IPS DF 6.9 (cell line): ENCODE measurements at regions not wholly inside any gene's neighbourhood (a gene's known extent, or its start where the extent isn't known, plus 50 kb on each side); places are given as distances from the start of the nearest gene placed in this dataset.
"Not testable (repeated sequence)": the region's sequence is repeated elsewhere in the genome, so short reads cannot be mapped to it uniquely, and the experiment has no call there.

ENCODE experiments used
- DNase-seq: peaks from one replicate; pipeline ENCODE4 v3.0.0-alpha.2; 2013; ENCODE audit warnings: low read depth, low spot score
- H3K27ac ChIP-seq: one replicate; pipeline ENCODE4 v1.5.1; 2013; ENCODE audit warnings: low read length, control low read depth
- H3K27me3 ChIP-seq: 2 replicates; pipeline ENCODE4 v1.6.1; 2013; ENCODE audit warnings: mild to moderate bottlenecking, low read length; ENCODE audit not compliant: control insufficient read depth, insufficient read depth
- H3K36me3 ChIP-seq: 2 replicates; pipeline ENCODE4 v1.6.1; 2013; ENCODE audit warnings: low read length; ENCODE audit not compliant: control insufficient read depth, insufficient read depth
- H3K4me1 ChIP-seq: 2 replicates; pipeline ENCODE4 v1.6.1; 2013; ENCODE audit warnings: low read length; ENCODE audit not compliant: control insufficient read depth, insufficient read depth
- H3K4me3 ChIP-seq: 2 replicates; pipeline ENCODE4 v1.5.1; 2013; ENCODE audit warnings: mild to moderate bottlenecking, low read length
- H3K9me3 ChIP-seq: 2 replicates; pipeline ENCODE4 v1.6.1; 2013; ENCODE audit warnings: low read length, inconsistent platforms; ENCODE audit not compliant: control insufficient read depth, insufficient read depth
- WGBS: extraction: QIAGEN DNeasy Blood & Tissue Kit; methylation state at CpG from one replicate; pipeline ENCODE4 v1.1.7; 2013; ENCODE audit warnings: mixed read lengths, missing lambda C conversion rate; ENCODE audit not compliant: insufficient read length, insufficient coverage; 5-methylcytosine and 5-hydroxymethylcytosine counted together

DNA sequence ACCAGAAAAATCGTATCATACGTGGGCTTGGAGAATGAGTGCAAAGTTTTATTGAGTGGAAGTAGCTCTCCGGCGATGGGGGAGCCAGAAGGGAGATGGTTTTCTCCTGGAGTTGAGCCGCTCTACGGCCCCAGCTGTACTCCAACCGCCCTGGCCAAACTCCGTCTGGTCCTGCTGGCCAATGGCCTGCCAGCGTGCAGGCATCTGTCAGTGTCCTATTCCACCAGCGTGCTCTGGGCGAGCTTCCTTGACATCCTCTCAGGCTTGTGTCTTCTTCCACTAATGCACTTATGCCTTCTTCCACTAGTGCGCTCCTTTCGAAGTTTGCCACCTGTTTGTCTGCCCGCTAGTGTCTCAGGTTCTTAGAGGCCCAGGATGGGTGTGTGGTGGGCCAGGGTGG is 345.5 kb upstream of the CDH19 start:
- no peaks in the 10 kb centered on the region for H3K4me1 ChIP-seq
- WGBS, result no CpG with 5 or more reads among the region's 14 CpGs
- no peaks in the 10 kb centered on the region for H3K9me3 ChIP-seq
- H3K4me3 ChIP-seq, result no peak overlapping the region
- DNase-seq, result no peak
- H3K27ac ChIP-seq, result no peak overlapping the region
- H3K27me3 ChIP-seq, result no peaks in the 10 kb centered on the region
- H3K36me3 ChIP-seq, result no peaks in the 10 kb centered on the region

DNA sequence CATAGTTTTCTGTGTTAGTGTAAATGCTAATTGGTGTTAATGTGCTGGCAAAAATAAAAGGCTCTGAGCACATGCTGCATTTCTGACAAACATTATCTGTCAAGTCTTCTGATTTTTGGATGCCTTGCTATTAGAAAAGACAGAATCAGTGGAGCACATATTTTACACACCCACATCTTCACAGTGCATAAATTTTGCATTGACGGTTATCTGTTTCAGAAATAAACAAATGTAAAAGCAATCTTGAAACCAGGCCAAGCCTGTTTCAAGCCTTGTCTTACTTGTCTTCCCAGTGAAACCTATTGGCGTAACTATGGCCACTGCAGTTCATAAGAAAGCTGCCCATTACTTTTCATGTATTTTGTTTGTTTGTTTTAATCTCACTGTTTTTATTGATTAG is 333.7 kb upstream of the CDH19 start:
- no CpG with 5 or more reads among the region's 2 CpGs for WGBS
- no peaks in the 10 kb centered on the region for H3K36me3 ChIP-seq
- DNase-seq, result no peak
- H3K27me3 ChIP-seq, result no peaks in the 10 kb centered on the region
- H3K4me1 ChIP-seq, result no peaks in the 10 kb centered on the region
- no peak overlapping the region for H3K27ac ChIP-seq
- H3K9me3 ChIP-seq, result no peaks in the 10 kb centered on the region
- no peak overlapping the region for H3K4me3 ChIP-seq

DNA sequence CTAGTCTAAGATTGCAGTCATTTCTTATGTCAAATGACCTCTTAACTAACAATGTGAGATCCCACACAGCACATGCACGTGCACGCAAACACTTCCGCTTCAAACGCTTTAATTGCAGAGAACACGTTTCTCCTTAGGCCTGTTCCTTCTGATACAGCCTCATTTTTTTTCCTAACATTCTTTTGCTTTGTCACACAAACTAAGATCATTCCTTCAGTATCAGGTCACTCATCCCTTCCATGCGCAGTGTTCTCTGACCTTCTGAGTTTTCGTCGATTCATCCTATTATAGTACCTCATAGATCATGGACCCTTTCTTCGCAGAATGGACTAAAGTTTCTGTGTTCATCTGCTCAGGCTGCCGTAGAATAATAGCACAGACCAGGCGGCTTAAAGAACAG is 327.1 kb upstream of the CDH19 start:
- H3K36me3 ChIP-seq, result no peaks in the 10 kb centered on the region
- no peaks in the 10 kb centered on the region for H3K27me3 ChIP-seq
- no peak overlapping the region for H3K27ac ChIP-seq
- H3K4me1 ChIP-seq, result no peaks in the 10 kb centered on the region; the same call in 1 of the 2 replicates
- DNase-seq, result peak; percentile 18
- WGBS, result no CpG with 5 or more reads among the region's 11 CpGs
- no peaks in the 10 kb centered on the region for H3K9me3 ChIP-seq
- H3K4me3 ChIP-seq, result no peak overlapping the region

DNA sequence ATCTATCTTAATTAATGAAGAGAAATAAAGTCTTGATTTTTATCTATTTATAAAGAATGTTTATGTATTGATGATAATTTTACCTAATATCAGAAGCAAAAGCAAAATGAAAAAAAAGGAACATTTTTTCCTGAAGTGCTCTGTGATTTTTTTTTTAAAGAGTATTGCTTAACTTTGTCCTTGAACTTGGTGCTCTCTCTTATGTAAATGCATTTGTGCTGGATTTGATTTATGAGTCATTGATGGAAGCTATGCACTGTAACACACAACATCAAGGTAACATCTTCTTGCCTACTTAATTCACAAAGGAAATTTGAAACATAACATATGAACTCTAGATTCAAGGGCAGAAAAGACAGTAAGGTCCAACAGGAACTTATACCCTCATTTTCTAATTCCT is 312.9 kb upstream of the CDH19 start:
- H3K4me1 ChIP-seq, result peaks cover 2% of the 10 kb centered on the region
- no peaks in the 10 kb centered on the region for H3K27me3 ChIP-seq
- no peaks in the 10 kb centered on the region for H3K36me3 ChIP-seq
- H3K4me3 ChIP-seq, result no peak overlapping the region
- no peaks in the 10 kb centered on the region for H3K9me3 ChIP-seq
- no peak for DNase-seq
- no peak overlapping the region for H3K27ac ChIP-seq

DNA sequence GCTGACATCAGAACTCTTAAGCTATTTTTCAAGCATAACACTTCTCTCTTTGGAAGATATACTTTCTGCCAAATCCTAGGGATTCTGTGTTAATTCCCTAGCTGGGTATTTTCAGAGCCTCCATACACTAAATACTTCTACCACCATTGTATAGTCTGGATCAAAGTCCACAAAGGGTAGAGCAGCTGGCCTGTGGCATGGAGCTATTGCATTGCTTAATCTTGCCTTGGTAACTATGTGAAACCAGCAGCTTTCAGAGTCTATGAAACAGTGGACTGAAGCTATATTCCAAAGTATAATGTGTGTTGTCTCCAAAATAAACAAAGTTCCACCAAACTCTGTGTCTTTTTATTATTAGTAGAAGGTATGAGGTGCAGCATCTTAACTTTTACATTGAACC is 296.9 kb upstream of the CDH19 start:
- Histone ChIP-seq H3K27me3 (no peaks in the 10 kb centered on the region), H3K4me1 (no peaks in the 10 kb centered on the region), H3K4me3 (no peak overlapping the region), H3K9me3 (no peaks in the 10 kb centered on the region), H3K27ac (no peak overlapping the region), H3K36me3 (no peaks in the 10 kb centered on the region)
- DNase-seq, result no peak

DNA sequence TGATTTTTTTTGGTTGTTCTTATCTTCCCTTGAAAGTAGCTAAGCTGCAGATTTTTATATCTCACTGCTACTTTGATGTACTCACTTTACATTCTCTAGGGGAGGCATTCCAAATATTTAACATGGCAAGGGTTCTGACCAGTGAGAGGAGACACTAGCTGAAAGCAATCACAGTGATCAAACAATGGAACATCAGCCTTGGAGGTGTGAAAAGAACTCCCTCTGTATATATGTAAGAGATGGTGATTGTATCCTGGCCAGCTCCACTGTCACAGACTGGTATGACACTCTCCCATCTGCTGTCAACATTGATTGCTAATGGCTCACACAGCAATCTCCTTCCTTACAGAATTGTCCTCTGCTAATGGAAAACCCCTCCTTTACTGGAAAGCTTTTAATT is 291.7 kb upstream of the CDH19 start:
- no peak overlapping the region for H3K27ac ChIP-seq
- H3K27me3 ChIP-seq, result no peaks in the 10 kb centered on the region
- H3K36me3 ChIP-seq, result no peaks in the 10 kb centered on the region
- DNase-seq, result no peak
- no peak overlapping the region for H3K4me3 ChIP-seq
- no peaks in the 10 kb centered on the region for H3K4me1 ChIP-seq
- H3K9me3 ChIP-seq, result no peaks in the 10 kb centered on the region

DNA sequence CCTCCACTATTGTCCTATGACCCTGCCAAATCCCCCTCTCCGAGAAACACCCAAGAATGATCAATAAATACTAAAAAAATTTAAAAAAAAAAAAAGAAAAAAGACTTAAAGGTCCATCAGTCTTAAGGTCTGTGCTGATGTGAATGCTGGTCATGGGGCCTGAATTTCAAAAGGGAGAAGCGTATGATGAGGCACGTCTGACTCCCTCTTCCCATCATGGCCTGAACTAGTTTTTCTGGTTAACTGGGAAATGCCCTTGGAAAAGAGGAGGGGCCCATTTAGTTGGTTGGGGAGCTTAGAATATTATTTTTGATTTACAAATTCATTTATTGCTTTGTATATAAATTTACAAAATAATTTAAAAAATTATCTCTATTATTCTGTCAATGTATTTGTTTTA is 291.0 kb upstream of the CDH19 start:
- Histone ChIP-seq H3K9me3 (no peaks in the 10 kb centered on the region), H3K4me3 (no peak overlapping the region), H3K4me1 (no peaks in the 10 kb centered on the region), H3K27ac (no peak overlapping the region), H3K36me3 (no peaks in the 10 kb centered on the region), H3K27me3 (no peaks in the 10 kb centered on the region)
- DNase-seq, result no peak
- no CpG with 5 or more reads among the region's 3 CpGs for WGBS

DNA sequence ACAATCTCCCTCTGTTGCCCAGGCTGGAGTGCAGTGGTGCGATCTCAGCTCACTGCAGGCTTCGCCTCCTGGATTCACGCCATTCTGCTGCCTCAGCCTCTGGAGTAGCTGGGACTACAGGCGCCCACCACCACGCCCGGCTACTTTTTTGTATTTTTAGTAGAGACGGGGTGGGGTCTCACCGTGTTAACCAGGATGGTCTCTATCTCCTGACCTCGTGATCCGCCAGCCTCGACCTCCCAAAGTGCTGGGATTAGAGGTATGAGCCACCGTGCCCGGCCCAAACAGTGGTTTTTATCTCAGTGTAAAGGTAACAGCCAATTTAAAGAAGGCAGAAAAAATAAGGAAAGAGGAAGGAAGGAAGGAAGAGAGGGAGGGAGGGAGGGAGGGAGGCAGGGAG is 288.5 kb upstream of the CDH19 start:
- H3K4me3 ChIP-seq, H3K27me3 ChIP-seq, H3K27ac ChIP-seq, H3K9me3 ChIP-seq, H3K4me1 ChIP-seq, DNase-seq, H3K36me3 ChIP-seq: not testable (repeated sequence)
- WGBS, result no CpG with 5 or more reads among the region's 13 CpGs

DNA sequence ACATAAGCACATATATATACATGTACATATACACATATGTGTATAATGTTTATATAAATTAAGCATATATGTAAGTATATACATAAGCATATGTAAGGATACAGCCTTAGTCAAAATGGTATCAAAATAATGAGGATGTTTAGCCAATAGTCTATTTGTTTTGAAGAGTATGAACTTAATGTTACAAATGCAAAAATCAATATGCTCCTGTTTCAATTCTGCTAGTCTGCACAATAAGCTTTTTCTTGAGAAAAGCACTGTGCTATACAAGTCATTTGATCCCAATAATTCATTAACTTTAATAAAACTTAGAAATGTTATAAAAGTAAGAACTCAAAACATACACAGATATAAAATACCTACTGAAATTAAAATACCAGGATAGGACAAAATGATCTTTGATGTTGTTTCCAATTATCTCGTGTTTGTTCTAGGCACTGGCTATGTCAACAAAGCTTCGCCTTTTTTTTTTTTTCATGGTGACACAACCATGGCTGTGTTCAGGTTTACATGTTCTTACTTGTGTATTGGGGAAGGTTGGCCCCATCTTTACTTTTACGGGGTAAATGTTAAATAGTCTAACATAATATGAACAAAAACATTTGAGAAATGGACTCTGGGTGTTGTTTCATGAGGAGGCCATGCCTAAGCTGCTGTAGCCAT is 271.1 kb upstream of the CDH19 start:
- H3K36me3 ChIP-seq, result no peaks in the 10 kb centered on the region

DNA sequence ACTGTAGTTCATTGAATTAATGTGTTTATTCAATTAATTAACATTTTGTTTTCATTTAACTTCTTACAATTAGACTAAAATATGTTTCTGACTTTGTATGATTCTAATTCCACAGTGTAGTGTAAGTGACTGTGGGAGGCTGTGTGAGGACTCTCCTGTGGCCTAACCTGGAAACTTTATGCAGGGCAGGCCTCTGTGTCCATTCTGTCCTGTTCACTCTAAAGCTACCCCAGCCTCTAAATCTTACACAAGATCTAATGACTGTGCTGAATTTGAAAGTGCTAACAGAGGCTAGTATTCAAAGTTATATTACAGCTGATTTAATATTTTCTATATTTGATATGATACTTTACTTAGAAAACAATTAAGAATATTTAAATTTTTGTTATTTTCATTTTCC is 270.5 kb upstream of the CDH19 start:
- no peak for DNase-seq
- H3K27ac ChIP-seq, result no peak overlapping the region
- H3K27me3 ChIP-seq, result no peaks in the 10 kb centered on the region
- no peaks in the 10 kb centered on the region for H3K4me1 ChIP-seq
- H3K9me3 ChIP-seq, result no peaks in the 10 kb centered on the region
- H3K4me3 ChIP-seq, result no peak overlapping the region
- H3K36me3 ChIP-seq, result no peaks in the 10 kb centered on the region

More for the DNA sequence above, 271.1 kb upstream of the CDH19 start:
- no peak overlapping the region for H3K27ac ChIP-seq
- no CpG with 5 or more reads among the region's 3 CpGs for WGBS
- H3K9me3 ChIP-seq, result no peaks in the 10 kb centered on the region
- no peaks in the 10 kb centered on the region for H3K27me3 ChIP-seq
- DNase-seq, result no peak
- H3K4me3 ChIP-seq, result no peak overlapping the region
- H3K4me1 ChIP-seq, result no peaks in the 10 kb centered on the region

DNA sequence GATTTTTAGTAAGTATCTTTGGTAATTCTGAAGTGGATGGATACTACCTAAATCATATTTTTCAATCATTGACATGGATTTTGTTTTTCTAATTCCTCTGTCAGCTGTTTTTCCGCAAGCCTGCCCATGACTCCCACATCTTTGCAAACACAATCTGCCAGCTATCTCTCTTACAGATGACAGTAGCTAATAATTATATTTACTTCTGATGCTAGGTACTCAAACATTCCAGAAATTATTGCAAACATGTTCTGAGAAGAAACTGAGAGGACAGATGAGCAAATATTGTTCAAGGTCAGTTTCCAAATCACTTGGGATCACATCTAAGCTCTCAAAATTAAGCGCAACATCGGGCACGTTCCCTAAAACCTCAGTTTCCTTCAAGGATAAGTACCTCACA is 270.0 kb upstream of the CDH19 start:
- H3K36me3 ChIP-seq, result no peaks in the 10 kb centered on the region
- H3K4me1 ChIP-seq, result no peaks in the 10 kb centered on the region
- no peak overlapping the region for H3K27ac ChIP-seq
- WGBS, result no CpG with 5 or more reads among the region's 4 CpGs
- H3K9me3 ChIP-seq, result no peaks in the 10 kb centered on the region
- no peak for DNase-seq
- no peak overlapping the region for H3K4me3 ChIP-seq
- no peaks in the 10 kb centered on the region for H3K27me3 ChIP-seq
